K562 (cell line): ENCODE measurements at regions not wholly inside any gene's neighbourhood (a gene's known extent, or its start where the extent isn't known, plus 50 kb on each side); places are given as distances from the start of the nearest gene placed in this dataset.
A peak's percentile ranks its signal among the peaks of the same experiment; 100 is the strongest.
"Not testable (repeated sequence)": the region's sequence is repeated elsewhere in the genome, so short reads cannot be mapped to it uniquely, and the experiment has no call there.

ENCODE experiments used
- ATAC-seq: fragments of 200-7000 bp; cut with Tn5 transposase; 3 replicates; pipeline ENCODE4 v1.9.1; 2020; ENCODE audit warnings: moderate library complexity
- BruUV-seq: library from RNA; stranded (reverse); fragments of 400-500 nt; replicated peaks from 2 replicates; lab custom pipeline; 2021; lab: Mats Ljungman, UMichigan
- CTCF ChIA-PET: fragments of 300-600 bp; formaldehyde crosslinking; extraction: SDS; loops from one replicate; lab custom pipeline; 2021; ENCODE audit warnings: low intra/inter-chr PET ratio; lab: Yijun Ruan, JAX
- POLR2A ChIA-PET: fragments of 300-600, 350-650 bp; sonication (Branson Sonifier 250); formaldehyde crosslinking; extraction: SDS; loops from one replicate; lab custom pipeline; 2021; ENCODE audit warnings: antibody characterized with exemption, inconsistent platforms; lab: Yijun Ruan, JAX
- DNase-seq, 4 experiments: peaks; one replicate each; pipeline versions ENCODE4 v3.0.0 to v3.0.0-alpha.2; 2011 to 2018; ENCODE audit warnings: low spot score in 3 of 4, mixed read lengths in 3 of 4; ENCODE audit errors: extremely low read depth in 1 of 4
- FAIRE-seq: peaks from 2 replicates; lab custom pipeline; 2011; peaks lifted over from hg19 to GRCh38; lab: Jason Lieb, UNC
- H2AFZ ChIP-seq: 2 replicates; pipeline ENCODE4 v1.6.0; 2011; ENCODE audit warnings: low read depth, low read length, control low read depth, inconsistent platforms
- H3K27ac ChIP-seq: fragments of 200-600 bp; 3 replicates; pipeline ENCODE4 v1.8.0; 2011; ENCODE audit warnings: low read depth, mild to moderate bottlenecking, control low read depth, inconsistent platforms, low read length, moderate library complexity, mixed read lengths; ENCODE audit errors: extremely low read depth
- H3K27me3 ChIP-seq, 2 experiments: fragments of 300-600 bp in 1 of 2; 2 replicates in 1 of 2; 3 replicates in 1 of 2; pipeline versions ENCODE4 v1.6.0 to v1.8.0; 2011; ENCODE audit warnings: inconsistent platforms in 2 of 2, low read length in 2 of 2, mild to moderate bottlenecking in 1 of 2, mixed read lengths in 1 of 2, moderate library complexity in 1 of 2; ENCODE audit not compliant: control insufficient read depth in 2 of 2, insufficient read depth in 2 of 2
- H3K36me3 ChIP-seq: fragments of 300-600 bp; 3 replicates; pipeline ENCODE4 v1.8.0; 2011; ENCODE audit warnings: mild to moderate bottlenecking, low read length, inconsistent platforms; ENCODE audit not compliant: control insufficient read depth, insufficient read depth
- H3K4me1 ChIP-seq, 2 experiments: fragments of 200-600 bp in 1 of 2; replicated peaks in 1 of 2; 2 replicates in 1 of 2; 3 replicates in 1 of 2; pipeline versions ENCODE4 v1.5.1 to v1.8.0; 2011; ENCODE audit warnings: inconsistent platforms in 2 of 2, low read length in 2 of 2, mild to moderate bottlenecking in 1 of 2, mixed read lengths in 1 of 2, moderate library complexity in 1 of 2; ENCODE audit not compliant: control insufficient read depth in 2 of 2, insufficient read depth in 2 of 2
- H3K4me2 ChIP-seq: 2 replicates; pipeline ENCODE4 v1.6.1; 2011; ENCODE audit warnings: low read length, control low read depth, inconsistent platforms, mixed read lengths; ENCODE audit not compliant: insufficient read depth
- H3K4me3 ChIP-seq: fragments of 200-600 bp; sonication (generic), shearing (Covaris generic); 2 replicates; pipeline ENCODE4 v1.5.1; 2016; ENCODE audit warnings: control low read depth, inconsistent platforms
- H3K79me2 ChIP-seq: fragments of 200-600 bp; 3 replicates; pipeline ENCODE4 v1.8.0; 2011; ENCODE audit warnings: low read length, inconsistent platforms; ENCODE audit not compliant: control insufficient read depth, insufficient read depth
- H3K9ac ChIP-seq, 2 experiments: 2 replicates each; pipeline versions ENCODE4 v1.6.0 to v1.6.1; 2011; ENCODE audit warnings: low read depth in 2 of 2, low read length in 2 of 2, control low read depth in 1 of 2, inconsistent platforms in 1 of 2, mild to moderate bottlenecking in 1 of 2, mixed read lengths in 1 of 2; ENCODE audit not compliant: insufficient read depth in 1 of 2
- H3K9me1 ChIP-seq: one replicate; pipeline ENCODE4 v1.6.0; 2011; ENCODE audit warnings: inconsistent platforms, mild to moderate bottlenecking, low read length, moderate library complexity; ENCODE audit not compliant: control insufficient read depth, insufficient read depth
- H3K9me3 ChIP-seq: replicated peaks from 2 replicates; pipeline ENCODE4 v1.5.1; 2011; ENCODE audit warnings: low read depth, low read length, inconsistent platforms; ENCODE audit not compliant: control insufficient read depth, insufficient read depth
- H4K20me1 ChIP-seq: replicated peaks from 2 replicates; pipeline ENCODE4 v1.6.1; 2011; ENCODE audit warnings: low read length, inconsistent platforms, mixed read lengths; ENCODE audit not compliant: control insufficient read depth, insufficient read depth
- CTCF ChIP-seq, 3 experiments: IDR thresholded peaks in 2 of 3; conservative IDR thresholded peaks in 1 of 3; 2 replicates each; pipeline ENCODE4 v1.5.1; 2011 to 2012; ENCODE audit warnings: low read length in 3 of 3, mild to moderate bottlenecking in 3 of 3, control low read depth in 2 of 3, improper control_type of control experiment in 1 of 3, inconsistent platforms in 1 of 3, low read depth in 1 of 3, mixed read lengths in 1 of 3, moderate library complexity in 1 of 3; ENCODE audit not compliant: insufficient read depth in 2 of 3
- RAD21 ChIP-seq, 2 experiments: fragments of 250-450 bp in 1 of 2; fragments of 450-650 bp in 1 of 2; sonication (Bioruptor Pico) in 1 of 2; formaldehyde crosslinking in 1 of 2; IDR thresholded peaks in 1 of 2; conservative IDR thresholded peaks in 1 of 2; 2 replicates each; pipeline versions ENCODE4 v1.4.0 to v1.8.0; 2020 to 2022; ENCODE audit warnings: mild to moderate bottlenecking in 2 of 2, moderate library complexity in 1 of 2
- WGBS: fragments of 100-300 bp; shearing (Covaris generic); methylation state at CpG from one replicate; pipeline ENCODE4 v1.1.6; 2016; ENCODE audit warnings: low coverage, mixed read lengths; ENCODE audit not compliant: insufficient coverage; ENCODE audit errors: missing lambda C conversion rate; 5-methylcytosine and 5-hydroxymethylcytosine counted together
- in situ Hi-C: fragments of 300-500 bp; cut with MboI; formaldehyde crosslinking; loops from 4 replicates; pipeline ENCODE4 v1.15.0; 2018; ENCODE audit warnings: inconsistent platforms, mixed read lengths
- intact Hi-C: fragments of 100-400 bp; cut with micrococcal nuclease; formaldehyde crosslinking; loops from 2 replicates; pipeline ENCODE4 v1.14.2; 2022

DNA sequence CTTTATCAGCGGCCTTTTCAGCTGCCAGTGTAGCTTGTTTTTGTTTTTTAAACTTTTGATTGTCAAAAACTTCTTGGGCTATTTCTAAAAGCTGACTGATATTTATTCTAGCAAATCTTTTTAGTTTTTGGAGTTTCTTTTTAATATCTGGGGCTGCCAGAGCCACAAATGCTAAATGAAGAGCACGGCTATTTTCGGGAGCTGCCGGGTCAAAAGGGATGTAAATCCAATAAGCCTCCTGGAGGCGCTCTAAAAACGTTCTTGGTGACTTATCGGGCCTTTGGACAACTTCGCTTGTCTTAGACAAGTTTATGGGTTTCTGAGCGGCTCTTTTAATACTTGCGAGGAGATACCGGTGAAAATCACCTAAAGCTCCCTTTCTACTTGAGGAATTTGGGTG, 166.1 kb upstream of the CCZ1B start:
- H3K9me1 ChIP-seq, H3K9ac ChIP-seq, H3K27me3 ChIP-seq, ATAC-seq, CTCF ChIA-PET, H3K9me3 ChIP-seq, FAIRE-seq, H3K4me2 ChIP-seq, H3K27ac ChIP-seq, H4K20me1 ChIP-seq, BruUV-seq, in situ Hi-C loops, H3K36me3 ChIP-seq, H3K79me2 ChIP-seq, H3K4me3 ChIP-seq: not testable (repeated sequence)
- intact Hi-C loops = loop anchor here (1.0 to 10.0 kb wide), 3 partner anchors 53 to 193 kb away; partner anchors contain the start of gene C1GALT1
- peak overlapping the region; percentile 55; the same call in 1 of the 2 replicates for H2AFZ ChIP-seq
- 65% methylated on average over 11 of the region's 11 CpGs for WGBS
- TF ChIP-seq RAD21 (CRISPR knock-in tag; conservative IDR thresholded peaks at IDR 0.05 in 1 of 2, IDR thresholded peaks at IDR 0.05 in 1 of 2) = peak; percentile 12 to 40; a peak in 2 of 4 replicates
- peak in 1 of 3 experiments; percentile 22; a peak in 1 of 6 replicates for TF ChIP-seq CTCF (IDR thresholded peaks at IDR 0.05 in 2 of 3, conservative IDR thresholded peaks at IDR 0.05 in 1 of 3; ENCODE audit: insufficient read depth in 2 of 3, low read depth in 1 of 3, low read length in 3 of 3)
- DNase-seq = peak in 1 of 4 experiments; percentile 39
- POLR2A ChIA-PET = interaction anchor here (1.2 kb wide), 1 partner anchor 11 kb away, joined by 6 read pairs; no protein-coding TSS in a partner anchor
- H3K4me1 ChIP-seq = peaks cover 3 to 15% of the 10 kb centered on the region in 2 experiments; a peak in 4 of 5 replicates

- H3K4me2 ChIP-seq, in situ Hi-C loops: not testable (repeated sequence)
Observed at GRCh38 chr7:6995026-6995425, 169.0 kb upstream of the CCZ1B start.

More at GRCh38 chr7:6995026-6995425, 169.0 kb upstream of the CCZ1B start:
- H3K4me3 ChIP-seq, H3K79me2 ChIP-seq, H3K9me3 ChIP-seq, POLR2A ChIA-PET, H3K36me3 ChIP-seq, H4K20me1 ChIP-seq, ATAC-seq, CTCF ChIA-PET, DNase-seq, BruUV-seq, H3K27me3 ChIP-seq, H2AFZ ChIP-seq, H3K9ac ChIP-seq, FAIRE-seq, H3K9me1 ChIP-seq: not testable (repeated sequence)
- Histone ChIP-seq H3K4me1 (peaks cover 3 to 10% of the 10 kb centered on the region in 2 experiments; a peak in 4 of 5 replicates), H3K27ac (peak overlapping the region; percentile 51; the same call in 1 of the 3 replicates)
- WGBS = 71% methylated on average over 10 of the region's 16 CpGs
- intact Hi-C loops = loop anchor here (10.0 kb wide), 2 partner anchors 50 to 190 kb away; partner anchors contain the start of gene C1GALT1
